Bone marrow (tissue), 2 donors: ENCODE measurements at regions not wholly inside any gene's neighbourhood (a gene's known extent, or its start where the extent isn't known, plus 50 kb on each side); places are given as distances from the start of the nearest gene placed in this dataset.
A peak's percentile ranks its signal among the peaks of the same experiment; 100 is the strongest.

Source experiments
- DNase-seq, 2 donors: peaks; one replicate each; lab custom pipeline; 2025; lab: John Stamatoyannopoulos, UW

GRCh38 chr2:8004250-8004681, 677.6 kb upstream of the ID2 start:
- DNase-seq = peak in 1 of 2 donors; percentile 45

- no peak for DNase-seq
These were observed 675.7 kb upstream of the ID2 start for GRCh38 chr2:8006181-8006580.

- no peak for DNase-seq
These were observed 675.2 kb upstream of the ID2 start for GRCh38 chr2:8006626-8007025.

GRCh38 chr2:8009010-8009597, 672.8 kb upstream of the ID2 start:
- DNase-seq = no peak

- no peak for DNase-seq
These were observed 665.8 kb upstream of the ID2 start for GRCh38 chr2:8015848-8016600.

- no peak for DNase-seq
These were observed 665.2 kb upstream of the ID2 start for GRCh38 chr2:8016688-8017087.

GRCh38 chr2:8018956-8019355, 662.9 kb upstream of the ID2 start:
- DNase-seq = no peak

- no peak for DNase-seq
These were observed 661.9 kb upstream of the ID2 start for GRCh38 chr2:8019934-8020333.

GRCh38 chr2:8021921-8022320, 659.9 kb upstream of the ID2 start:
- no peak for DNase-seq

- DNase-seq = peak in 1 of 2 donors; percentile 84
These were observed 658.8 kb upstream of the ID2 start for GRCh38 chr2:8022908-8023640.

GRCh38 chr2:8024506-8024905, 657.4 kb upstream of the ID2 start:
- no peak for DNase-seq

GRCh38 chr2:8026381-8026780, 655.5 kb upstream of the ID2 start:
- no peak for DNase-seq

GRCh38 chr2:8027387-8027786, 654.5 kb upstream of the ID2 start:
- no peak for DNase-seq

GRCh38 chr2:8028036-8028435, 653.8 kb upstream of the ID2 start:
- DNase-seq = no peak

- DNase-seq = no peak
These were observed 653.4 kb upstream of the ID2 start for GRCh38 chr2:8028436-8028835.

- no peak for DNase-seq
These were observed 652.9 kb upstream of the ID2 start for GRCh38 chr2:8028981-8029380.

GRCh38 chr2:8030573-8031303, 651.1 kb upstream of the ID2 start:
- DNase-seq = no peak

- no peak for DNase-seq
These were observed 650.5 kb upstream of the ID2 start for GRCh38 chr2:8031370-8031769.

GRCh38 chr2:8033546-8034096, 648.2 kb upstream of the ID2 start:
- DNase-seq = no peak

- DNase-seq = no peak
These were observed 645.5 kb upstream of the ID2 start for GRCh38 chr2:8036366-8036765.

- no peak for DNase-seq
These were observed 642.1 kb upstream of the ID2 start for GRCh38 chr2:8039732-8040131.

GRCh38 chr2:8043295-8043694, 638.6 kb upstream of the ID2 start:
- DNase-seq = no peak
